H9 (cell line): ENCODE measurements at regions not wholly inside any gene's neighbourhood (a gene's known extent, or its start where the extent isn't known, plus 50 kb on each side); places are given as distances from the start of the nearest gene placed in this dataset.

Experiments
- DNase-seq: peaks from one replicate; pipeline ENCODE4 v3.0.0-alpha.2; 2017
- H2AFZ ChIP-seq: one replicate; pipeline ENCODE4 v1.6.1; 2013; ENCODE audit warnings: mild to moderate bottlenecking, low read length, control low read depth, moderate library complexity
- H2AK5ac ChIP-seq: 2 replicates; pipeline ENCODE4 v1.6.1; 2013; ENCODE audit warnings: low read length, control low read depth, mixed read lengths; ENCODE audit not compliant: insufficient read length
- H2BK120ac ChIP-seq: one replicate; pipeline ENCODE4 v1.6.1; 2013; ENCODE audit warnings: low read depth, mild to moderate bottlenecking, low read length, control low read depth, inconsistent platforms; ENCODE audit not compliant: poor library complexity, severe bottlenecking
- H2BK12ac ChIP-seq: 2 replicates; pipeline ENCODE4 v1.6.1; 2013; ENCODE audit warnings: low read length, control low read depth, mixed read lengths, low read depth; ENCODE audit not compliant: insufficient read length
- H2BK15ac ChIP-seq: 2 replicates; pipeline ENCODE4 v1.6.1; 2013; ENCODE audit warnings: low read depth, low read length, control low read depth
- H2BK20ac ChIP-seq: one replicate; pipeline ENCODE4 v1.6.1; 2013; ENCODE audit warnings: low read depth, mild to moderate bottlenecking, low read length, control low read depth, inconsistent platforms; ENCODE audit not compliant: poor library complexity, severe bottlenecking
- H2BK5ac ChIP-seq: 2 replicates; pipeline ENCODE4 v1.6.1; 2013; ENCODE audit warnings: low read length, control low read depth, mixed read lengths; ENCODE audit not compliant: insufficient read length
- H3K14ac ChIP-seq: 2 replicates; pipeline ENCODE4 v1.6.1; 2013; ENCODE audit warnings: low read length, control low read depth; ENCODE audit not compliant: insufficient read depth
- H3K18ac ChIP-seq: 2 replicates; pipeline ENCODE4 v1.6.1; 2013; ENCODE audit warnings: low read depth, mild to moderate bottlenecking, mixed read lengths, low read length, control low read depth; ENCODE audit not compliant: insufficient read length
- H3K23ac ChIP-seq: 2 replicates; pipeline ENCODE4 v1.6.1; 2013; ENCODE audit warnings: low read length, control low read depth, mixed read lengths, low read depth; ENCODE audit not compliant: insufficient read length
- H3K23me2 ChIP-seq: 2 replicates; pipeline ENCODE4 v1.6.1; 2013; ENCODE audit warnings: low read depth, mild to moderate bottlenecking, mixed read lengths, low read length, control low read depth; ENCODE audit not compliant: insufficient read length, poor library complexity, severe bottlenecking
- H3K27ac ChIP-seq: 2 replicates; pipeline ENCODE4 v1.5.1; 2013; ENCODE audit warnings: low read length, control low read depth, mixed read lengths, low read depth; ENCODE audit not compliant: insufficient read length
- H3K27me3 ChIP-seq: 2 replicates; pipeline ENCODE4 v1.6.1; 2013; ENCODE audit warnings: low read length, control low read depth, inconsistent platforms; ENCODE audit not compliant: insufficient read depth
- H3K4ac ChIP-seq: 2 replicates; pipeline ENCODE4 v1.6.1; 2013; ENCODE audit warnings: low read depth, mild to moderate bottlenecking, control low read depth, inconsistent platforms, low read length, moderate library complexity
- H3K4me1 ChIP-seq: 2 replicates; pipeline ENCODE4 v1.6.1; 2013; ENCODE audit warnings: low read length, control low read depth, inconsistent platforms; ENCODE audit not compliant: insufficient read depth
- H3K4me2 ChIP-seq: 2 replicates; pipeline ENCODE4 v1.6.1; 2013; ENCODE audit warnings: low read length, control low read depth, mixed read lengths; ENCODE audit not compliant: insufficient read length, insufficient read depth
- H3K56ac ChIP-seq: 2 replicates; pipeline ENCODE4 v1.6.1; 2013; ENCODE audit warnings: low read depth, mild to moderate bottlenecking, mixed read lengths, low read length, control low read depth; ENCODE audit not compliant: insufficient read length
- H3K79me1 ChIP-seq: 2 replicates; pipeline ENCODE4 v1.6.1; 2013; ENCODE audit warnings: low read depth, mild to moderate bottlenecking, moderate library complexity, low read length, control low read depth, inconsistent platforms; ENCODE audit not compliant: insufficient read depth, poor library complexity, severe bottlenecking
- H3K79me2 ChIP-seq: 2 replicates; pipeline ENCODE4 v1.6.1; 2013; ENCODE audit warnings: low read length, control low read depth, inconsistent platforms; ENCODE audit not compliant: insufficient read depth
- H3K9ac ChIP-seq: 2 replicates; pipeline ENCODE4 v1.6.1; 2013; ENCODE audit warnings: low read length, control low read depth, mixed read lengths; ENCODE audit not compliant: insufficient read length; ENCODE audit errors: extremely low read depth
- H3K9me3 ChIP-seq: one replicate; pipeline ENCODE4 v1.6.1; 2013; ENCODE audit warnings: low read depth, low read length, inconsistent platforms; ENCODE audit not compliant: control insufficient read depth
- H3T11ph ChIP-seq: one replicate; pipeline ENCODE4 v1.6.1; 2013; ENCODE audit warnings: mild to moderate bottlenecking, low read length, control low read depth, inconsistent platforms
- H4K20me1 ChIP-seq: one replicate; pipeline ENCODE4 v1.6.1; 2013; ENCODE audit not compliant: control insufficient read depth, insufficient read length, insufficient read depth
- H4K5ac ChIP-seq: 2 replicates; pipeline ENCODE4 v1.6.1; 2013; ENCODE audit warnings: low read depth, mild to moderate bottlenecking, mixed read lengths, low read length, control low read depth; ENCODE audit not compliant: insufficient read length
- H4K8ac ChIP-seq: replicated peaks from 2 replicates; pipeline ENCODE4 v1.6.1; 2013; ENCODE audit warnings: low read length, control low read depth, mixed read lengths, low read depth; ENCODE audit not compliant: insufficient read length
- H4K91ac ChIP-seq: 2 replicates; pipeline ENCODE4 v1.6.1; 2013; ENCODE audit warnings: low read depth, mild to moderate bottlenecking, moderate library complexity, mixed read lengths, low read length, control low read depth; ENCODE audit not compliant: insufficient read length
- H3K27ac Mint-ChIP-seq, 3 experiments: 2 replicates in 2 of 3; 3 replicates in 1 of 3; pipeline ENCODE4 v1.8.0; 2020 to 2021; ENCODE audit warnings: mixed read lengths in 3 of 3, mild to moderate bottlenecking in 1 of 3, moderate library complexity in 1 of 3
- H3K27me3 Mint-ChIP-seq: 2 replicates; pipeline ENCODE4 v1.8.0; 2021; ENCODE audit warnings: low read depth, mild to moderate bottlenecking, moderate library complexity, mixed read lengths
- H3K36me3 Mint-ChIP-seq, 3 experiments: 2 replicates in 2 of 3; 3 replicates in 1 of 3; pipeline ENCODE4 v1.8.0; 2020 to 2021; ENCODE audit warnings: low read depth in 3 of 3, mixed read lengths in 3 of 3; ENCODE audit not compliant: insufficient read depth in 1 of 3
- H3K4me1 Mint-ChIP-seq, 2 experiments: 2 replicates each; pipeline ENCODE4 v1.8.0; 2020; ENCODE audit warnings: mixed read lengths in 2 of 2
- H3K4me3 Mint-ChIP-seq, 2 experiments: 2 replicates in 1 of 2; 3 replicates in 1 of 2; pipeline ENCODE4 v1.8.0; 2020 to 2021; ENCODE audit warnings: mild to moderate bottlenecking in 2 of 2, mixed read lengths in 2 of 2, moderate library complexity in 1 of 2
- H3K9me3 Mint-ChIP-seq, 2 experiments: 2 replicates in 1 of 2; 3 replicates in 1 of 2; pipeline ENCODE4 v1.8.0; 2020; ENCODE audit warnings: mild to moderate bottlenecking in 2 of 2, mixed read lengths in 2 of 2, moderate library complexity in 1 of 2
- CTCF ChIP-seq: fragments of 200-600 bp; sonication (generic); conservative IDR thresholded peaks from 3 replicates; pipeline ENCODE4 v1.8.0; 2021; ENCODE audit warnings: antibody characterized with exemption, mild to moderate bottlenecking
- WGBS: extraction: QIAGEN DNeasy Blood & Tissue Kit; methylation state at CpG from one replicate; pipeline ENCODE4 v1.1.7; 2013; ENCODE audit warnings: missing lambda C conversion rate, low lambda C conversion rate, mixed read lengths; ENCODE audit not compliant: insufficient read length; ENCODE audit errors: extremely low coverage; 5-methylcytosine and 5-hydroxymethylcytosine counted together

- no peak overlapping the region for H4K8ac ChIP-seq
- H4K91ac ChIP-seq: no peak overlapping the region
- no peaks in the 10 kb centered on the region for H4K20me1 ChIP-seq
- H3K23ac ChIP-seq: no peak overlapping the region
- no peaks in the 10 kb centered on the region for H3K79me2 ChIP-seq
- H3K27me3 Mint-ChIP-seq: no peaks in the 10 kb centered on the region; the same call in 1 of the 2 replicates
- no peak overlapping the region for H2BK5ac ChIP-seq
- H4K5ac ChIP-seq: no peak overlapping the region
- no peak overlapping the region for H3K9ac ChIP-seq
- no peak for TF ChIP-seq CTCF
- no peak for DNase-seq
- peaks cover 24 to 28% of the 10 kb centered on the region in 2 experiments for H3K4me1 Mint-ChIP-seq
- H3K4me1 ChIP-seq: no peaks in the 10 kb centered on the region
- H3K18ac ChIP-seq: no peak overlapping the region
- H2BK15ac ChIP-seq: no peak overlapping the region
- 0 out of 7 replicates have a peak overlapping the region, but pooled peaks of 1 of the 3 experiments have one; percentile 2 for H3K27ac Mint-ChIP-seq
- no peak overlapping the region for H3T11ph ChIP-seq
- H3K79me1 ChIP-seq: no peaks in the 10 kb centered on the region
- H3K9me3 Mint-ChIP-seq: peaks cover 0 to 8% of the 10 kb centered on the region in 2 experiments; a peak in 3 of 5 replicates
- H3K4me3 Mint-ChIP-seq: no peak overlapping the region
- H3K4me2 ChIP-seq: no peak overlapping the region
- no peak overlapping the region for H2BK12ac ChIP-seq
- H3K23me2 ChIP-seq: no peaks in the 10 kb centered on the region
- no peak overlapping the region for H3K4ac ChIP-seq
- WGBS: no CpG with 5 or more reads among the region's 2 CpGs
- H3K14ac ChIP-seq: no peak overlapping the region
- peaks cover 5 to 22% (median 7%) of the 10 kb centered on the region in 3 experiments; a peak in 6 of 7 replicates for H3K36me3 Mint-ChIP-seq
- no peak overlapping the region for H3K56ac ChIP-seq
- H3K9me3 ChIP-seq: no peaks in the 10 kb centered on the region
- H2BK20ac ChIP-seq: no peak overlapping the region
- no peak overlapping the region for H2AK5ac ChIP-seq
- no peaks in the 10 kb centered on the region for H3K27me3 ChIP-seq
- H3K27ac ChIP-seq: no peak overlapping the region
- no peak overlapping the region for H2AFZ ChIP-seq
- no peak overlapping the region for H2BK120ac ChIP-seq
These were observed 158.8 kb downstream of the PHLDA1 start for GRCh38 chr12:75872762-75873161.
